Liver (tissue), 7 donors: ENCODE measurements at regions not wholly inside any gene's neighbourhood (a gene's known extent, or its start where the extent isn't known, plus 50 kb on each side); places are given as distances from the start of the nearest gene placed in this dataset.

ENCODE experiments used
- DNase-seq: peaks from one replicate; pipeline ENCODE4 v3.0.0-alpha.2; 2017; ENCODE audit warnings: low spot score
- H3K27ac ChIP-seq, 2 donors: one replicate each; pipeline ENCODE4 v1.7.0; 2013; ENCODE audit warnings: inconsistent platforms in 2 of 2, low read length in 2 of 2, control low read depth in 1 of 2, low read depth in 1 of 2, mild to moderate bottlenecking in 1 of 2
- H3K27me3 ChIP-seq, 4 donors: one replicate each; pipeline versions ENCODE4 v1.6.1 to v1.7.0; 2013; ENCODE audit warnings: low read length in 3 of 4, inconsistent platforms in 1 of 4, mild to moderate bottlenecking in 1 of 4, moderate library complexity in 1 of 4; ENCODE audit not compliant: control insufficient read depth in 4 of 4, insufficient read depth in 4 of 4
- H3K36me3 ChIP-seq, 4 donors: one replicate each; pipeline versions ENCODE4 v1.6.1 to v1.7.0; 2013; ENCODE audit warnings: low read length in 3 of 4, mild to moderate bottlenecking in 3 of 4, low read depth in 1 of 4, moderate library complexity in 1 of 4; ENCODE audit not compliant: control insufficient read depth in 4 of 4, insufficient read depth in 3 of 4
- H3K4me1 ChIP-seq, 4 donors: one replicate each; pipeline versions ENCODE4 v1.6.1 to v1.7.0; 2013; ENCODE audit warnings: low read length in 3 of 4, mild to moderate bottlenecking in 3 of 4, moderate library complexity in 1 of 4; ENCODE audit not compliant: control insufficient read depth in 4 of 4, insufficient read depth in 4 of 4
- H3K4me3 ChIP-seq, 3 donors: one replicate each; pipeline versions ENCODE4 v1.6.1 to v1.7.0; 2013; ENCODE audit warnings: low read length in 3 of 3, control low read depth in 1 of 3, low read depth in 1 of 3, mild to moderate bottlenecking in 1 of 3
- H3K9ac ChIP-seq, 2 donors: one replicate each; pipeline ENCODE4 v1.7.0; 2013; ENCODE audit warnings: low read length in 2 of 2, mild to moderate bottlenecking in 2 of 2, moderate library complexity in 2 of 2, control low read depth in 1 of 2, low read depth in 1 of 2
- H3K9me3 ChIP-seq, 4 donors: one replicate each; pipeline versions ENCODE4 v1.6.1 to v1.7.0; 2013; ENCODE audit warnings: low read length in 3 of 4; ENCODE audit not compliant: control insufficient read depth in 4 of 4
- EGR1 ChIP-seq, 2 donors: IDR thresholded peaks; 2 replicates each; pipeline ENCODE4 v1.6.1; 2016 to 2018; ENCODE audit warnings: antibody characterized with exemption in 2 of 2, low read depth in 2 of 2
- FOXA2 ChIP-seq: IDR thresholded peaks from 2 replicates; pipeline ENCODE4 v1.6.1; 2016; ENCODE audit warnings: antibody characterized with exemption
- GABPA ChIP-seq, 2 donors: IDR thresholded peaks in 1 of 2; conservative IDR thresholded peaks in 1 of 2; 2 replicates each; pipeline ENCODE4 v1.6.1; 2016; ENCODE audit warnings: antibody characterized with exemption in 2 of 2, mild to moderate bottlenecking in 1 of 2, moderate library complexity in 1 of 2
- HNF4A ChIP-seq, 2 donors: conservative IDR thresholded peaks; 2 replicates each; pipeline ENCODE4 v1.6.1; 2016; ENCODE audit warnings: antibody characterized with exemption in 2 of 2, mild to moderate bottlenecking in 2 of 2
- JUND ChIP-seq, 2 donors: IDR thresholded peaks; 2 replicates each; pipeline ENCODE4 v1.6.1; 2016; ENCODE audit warnings: antibody characterized with exemption in 2 of 2
- RAD21 ChIP-seq, 2 donors: IDR thresholded peaks; 2 replicates each; pipeline ENCODE4 v1.6.1; 2016; ENCODE audit warnings: antibody characterized with exemption in 2 of 2, mild to moderate bottlenecking in 2 of 2
- RXRA ChIP-seq, 2 donors: IDR thresholded peaks; 2 replicates each; pipeline ENCODE4 v1.6.1; 2017 to 2018; ENCODE audit warnings: antibody characterized with exemption in 2 of 2, mild to moderate bottlenecking in 1 of 2
- SP1 ChIP-seq: IDR thresholded peaks from 2 replicates; pipeline ENCODE4 v1.6.1; 2018; ENCODE audit warnings: antibody characterized with exemption, mild to moderate bottlenecking
- TAF1 ChIP-seq: conservative IDR thresholded peaks from 2 replicates; pipeline ENCODE4 v1.6.1; 2016; ENCODE audit warnings: antibody characterized with exemption, mild to moderate bottlenecking
- YY1 ChIP-seq: IDR thresholded peaks from 2 replicates; pipeline ENCODE4 v1.6.1; 2016; ENCODE audit warnings: antibody characterized with exemption, mild to moderate bottlenecking
- WGBS: extraction: QIAGEN DNeasy Blood & Tissue Kit; methylation state at CpG from one replicate; pipeline ENCODE4 v1.1.7; 2013; 5-methylcytosine and 5-hydroxymethylcytosine counted together
- TF ChIP-seq, protein P1 (sequence below): IDR thresholded peaks from 2 replicates; pipeline ENCODE4 v1.6.1; 2016; ENCODE audit warnings: antibody characterized with exemption
- TF ChIP-seq, protein P2 (sequence below): IDR thresholded peaks from 2 replicates; pipeline ENCODE4 v1.6.1; 2016; ENCODE audit warnings: antibody characterized with exemption
- TF ChIP-seq, protein P3 (sequence below): IDR thresholded peaks from 2 replicates; pipeline ENCODE4 v1.6.1; 2016; ENCODE audit warnings: antibody characterized with exemption
- donor health status: healthy.
- donor health status: healthy.
- donor health status: healthy.
- donor health status: healthy.

DNA sequence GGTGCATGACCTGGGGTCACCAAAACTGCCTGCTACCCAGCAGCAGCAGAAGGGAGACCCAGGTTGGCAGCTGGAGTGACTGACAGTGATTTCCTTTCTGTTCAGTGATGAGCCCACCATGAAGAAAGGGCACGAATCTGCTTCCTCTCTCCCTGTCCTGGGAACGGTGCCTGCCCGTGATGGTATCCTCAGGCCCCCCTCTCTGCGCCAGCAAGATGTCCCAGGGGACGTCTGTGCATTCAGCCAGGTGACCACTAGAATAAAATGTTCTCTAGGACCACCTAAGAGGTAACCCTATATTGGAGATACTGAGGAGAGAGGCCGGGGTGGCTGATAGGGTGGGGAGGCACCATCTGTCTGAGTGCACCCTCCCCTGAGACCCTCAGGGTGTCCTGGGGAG lies 294.7 kb downstream of the QKI start:
- Histone ChIP-seq H3K9ac (no peak overlapping the region), H3K36me3 (no peaks in the 10 kb centered on the region), H3K27me3 (no peaks in the 10 kb centered on the region), H3K9me3 (no peaks in the 10 kb centered on the region), H3K4me1 (peaks cover 0 to 3% (median 1%) of the 10 kb centered on the region in 4 donors), H3K27ac (no peak overlapping the region), H3K4me3 (no peak overlapping the region)
- DNase-seq: no peak
- WGBS: 85% methylated on average over 6 of the region's 6 CpGs
- TF ChIP-seq RXRA (IDR thresholded peaks at IDR 0.05): no peak

DNA sequence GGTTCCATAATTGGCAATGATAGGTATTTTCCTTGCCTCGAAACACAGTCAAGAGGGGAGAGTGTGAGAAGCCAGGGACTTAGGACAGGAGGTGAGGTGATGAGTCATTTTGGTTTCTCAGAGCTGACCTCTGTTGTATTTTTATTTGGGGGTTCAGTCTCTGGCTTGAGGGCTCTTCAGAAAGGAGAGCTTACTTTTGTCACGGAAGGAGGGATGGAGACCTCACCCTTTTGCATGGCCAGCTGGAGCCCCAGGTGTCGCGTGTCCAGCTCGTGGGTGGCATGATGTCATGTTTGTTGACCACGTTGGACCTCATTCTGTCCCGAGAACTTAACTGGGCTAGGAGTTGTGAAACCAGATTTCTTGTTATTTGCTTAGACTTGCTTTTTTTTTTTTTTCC lies 293.9 kb downstream of the QKI start:
- DNase-seq: no peak
- TF ChIP-seq RXRA (IDR thresholded peaks at IDR 0.05): no peak
- TF ChIP-seq HNF4A (conservative IDR thresholded peaks at IDR 0.05): peak in 1 of 2 donors; percentile 11
- Histone ChIP-seq H3K4me3 (no peak overlapping the region), H3K9ac (no peak overlapping the region), H3K36me3 (no peaks in the 10 kb centered on the region), H3K4me1 (peaks cover 0 to 3% (median 1%) of the 10 kb centered on the region in 4 donors), H3K27ac (no peak overlapping the region), H3K9me3 (no peaks in the 10 kb centered on the region), H3K27me3 (no peaks in the 10 kb centered on the region)
- 66% methylated on average over 7 of the region's 7 CpGs for WGBS

DNA sequence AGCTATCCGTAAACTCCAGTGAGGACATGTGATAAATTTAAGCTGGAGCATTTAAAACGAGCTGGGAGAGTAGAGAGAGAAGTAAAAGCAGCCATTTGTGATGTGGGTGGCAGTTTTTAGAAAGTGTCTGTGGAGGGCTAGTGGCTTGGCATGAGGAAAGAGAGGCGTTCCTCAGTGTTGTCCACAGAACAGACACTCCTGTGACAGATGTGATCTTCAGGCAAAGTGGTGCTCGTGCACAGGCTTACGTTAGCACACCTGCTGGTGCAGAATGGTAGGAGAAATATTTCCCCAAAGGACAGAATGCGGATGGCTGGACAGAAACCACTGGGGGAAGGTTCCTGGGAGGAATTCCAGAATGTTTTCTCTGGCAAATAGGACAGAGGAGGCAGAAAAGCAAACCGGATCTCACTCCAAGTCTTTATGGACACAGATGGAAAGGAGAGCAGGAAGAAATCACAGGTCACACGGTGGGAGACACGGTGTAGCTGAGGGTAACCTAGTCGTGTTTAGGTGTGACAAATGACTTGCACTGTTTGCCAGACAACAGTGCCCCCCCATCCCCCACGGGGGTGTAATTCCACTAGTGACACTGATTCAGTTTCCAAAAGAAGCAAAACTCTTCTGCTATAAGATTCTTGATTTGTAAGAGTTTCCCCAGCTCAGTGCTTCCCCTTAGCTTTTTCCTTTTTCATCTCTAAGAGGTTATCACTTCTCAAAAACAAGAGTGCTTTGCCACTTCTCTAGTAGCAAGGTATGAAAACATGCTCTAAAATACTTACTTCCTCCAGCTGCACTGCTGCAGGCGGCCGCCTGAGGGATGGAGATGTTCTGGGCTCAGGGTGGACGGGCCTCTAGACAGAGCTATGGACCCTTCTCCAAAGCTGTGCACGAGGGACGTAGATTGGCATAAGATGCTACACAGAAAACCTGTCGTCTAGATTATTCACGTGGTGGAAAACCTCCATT lies 293.2 kb downstream of the QKI start:
- H3K4me3 ChIP-seq: no peak overlapping the region
- no peak for TF ChIP-seq JUND (IDR thresholded peaks at IDR 0.05)
- no peak for TF ChIP-seq EGR1 (IDR thresholded peaks at IDR 0.05; ENCODE audit: low read depth in 2 of 2)
- TF ChIP-seq YY1: no peak
- TF ChIP-seq GABPA (IDR thresholded peaks at IDR 0.05 in 1 of 2, conservative IDR thresholded peaks at IDR 0.05 in 1 of 2): no peak
- TF ChIP-seq, protein P1, sequence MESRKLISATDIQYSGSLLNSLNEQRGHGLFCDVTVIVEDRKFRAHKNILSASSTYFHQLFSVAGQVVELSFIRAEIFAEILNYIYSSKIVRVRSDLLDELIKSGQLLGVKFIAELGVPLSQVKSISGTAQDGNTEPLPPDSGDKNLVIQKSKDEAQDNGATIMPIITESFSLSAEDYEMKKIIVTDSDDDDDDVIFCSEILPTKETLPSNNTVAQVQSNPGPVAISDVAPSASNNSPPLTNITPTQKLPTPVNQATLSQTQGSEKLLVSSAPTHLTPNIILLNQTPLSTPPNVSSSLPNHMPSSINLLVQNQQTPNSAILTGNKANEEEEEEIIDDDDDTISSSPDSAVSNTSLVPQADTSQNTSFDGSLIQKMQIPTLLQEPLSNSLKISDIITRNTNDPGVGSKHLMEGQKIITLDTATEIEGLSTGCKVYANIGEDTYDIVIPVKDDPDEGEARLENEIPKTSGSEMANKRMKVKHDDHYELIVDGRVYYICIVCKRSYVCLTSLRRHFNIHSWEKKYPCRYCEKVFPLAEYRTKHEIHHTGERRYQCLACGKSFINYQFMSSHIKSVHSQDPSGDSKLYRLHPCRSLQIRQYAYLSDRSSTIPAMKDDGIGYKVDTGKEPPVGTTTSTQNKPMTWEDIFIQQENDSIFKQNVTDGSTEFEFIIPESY: no peak
- TF ChIP-seq, protein P2, sequence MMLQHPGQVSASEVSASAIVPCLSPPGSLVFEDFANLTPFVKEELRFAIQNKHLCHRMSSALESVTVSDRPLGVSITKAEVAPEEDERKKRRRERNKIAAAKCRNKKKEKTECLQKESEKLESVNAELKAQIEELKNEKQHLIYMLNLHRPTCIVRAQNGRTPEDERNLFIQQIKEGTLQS: no peak
- TF ChIP-seq TAF1: no peak
- TF ChIP-seq FOXA2: no peak
- no peak for TF ChIP-seq HNF4A (conservative IDR thresholded peaks at IDR 0.05)
- TF ChIP-seq, protein P3, sequence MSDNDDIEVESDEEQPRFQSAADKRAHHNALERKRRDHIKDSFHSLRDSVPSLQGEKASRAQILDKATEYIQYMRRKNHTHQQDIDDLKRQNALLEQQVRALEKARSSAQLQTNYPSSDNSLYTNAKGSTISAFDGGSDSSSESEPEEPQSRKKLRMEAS: no peak
- TF ChIP-seq SP1: no peak
- no peak for TF ChIP-seq RXRA (IDR thresholded peaks at IDR 0.05)
- TF ChIP-seq RAD21 (IDR thresholded peaks at IDR 0.05): no peak
- no peak overlapping the region for H3K27ac ChIP-seq
- no peaks in the 10 kb centered on the region for H3K9me3 ChIP-seq
- no peak overlapping the region for H3K9ac ChIP-seq
- H3K36me3 ChIP-seq: no peaks in the 10 kb centered on the region
- 78% methylated on average over 18 of the region's 18 CpGs for WGBS
- peaks cover 0 to 3% (median 1%) of the 10 kb centered on the region in 4 donors for H3K4me1 ChIP-seq
- no peak for DNase-seq
- H3K27me3 ChIP-seq: no peaks in the 10 kb centered on the region
